Chondrocyte (in vitro differentiated cells): ENCODE measurements at regions not wholly inside any gene's neighbourhood (a gene's known extent, or its start where the extent isn't known, plus 50 kb on each side); places are given as distances from the start of the nearest gene placed in this dataset.
A peak's percentile ranks its signal among the peaks of the same experiment; 100 is the strongest.
"Not testable (repeated sequence)": the region's sequence is repeated elsewhere in the genome, so short reads cannot be mapped to it uniquely, and the experiment has no call there.

Source experiments
- DNase-seq: peaks from one replicate; pipeline ENCODE4 v3.0.0; 2021; ENCODE audit warnings: mixed read lengths, low spot score
- H3K27ac Mint-ChIP-seq: one replicate; pipeline ENCODE4 v1.8.0; 2021; ENCODE audit warnings: mild to moderate bottlenecking, moderate library complexity, mixed read lengths; ENCODE audit not compliant: unreplicated experiment
- H3K27me3 Mint-ChIP-seq: 2 replicates; pipeline ENCODE4 v1.8.0; 2021; ENCODE audit warnings: low read depth, mixed read lengths
- H3K36me3 Mint-ChIP-seq: 2 replicates; pipeline ENCODE4 v1.8.0; 2021; ENCODE audit warnings: low read depth, mixed read lengths
- H3K4me1 Mint-ChIP-seq: 2 replicates; pipeline ENCODE4 v1.8.0; 2021; ENCODE audit warnings: low read depth, mild to moderate bottlenecking, mixed read lengths
- H3K4me3 Mint-ChIP-seq: one replicate; pipeline ENCODE4 v1.8.0; 2021; ENCODE audit warnings: mild to moderate bottlenecking, moderate library complexity, mixed read lengths; ENCODE audit not compliant: unreplicated experiment
- H3K9me3 Mint-ChIP-seq: 2 replicates; pipeline ENCODE4 v1.8.0; 2021; ENCODE audit warnings: low read depth, mixed read lengths
- CTCF ChIP-seq: fragments of 200-600 bp; sonication (generic); IDR thresholded peaks from 2 replicates; pipeline ENCODE4 v1.5.0; 2021; ENCODE audit warnings: antibody characterized with exemption, mild to moderate bottlenecking, moderate library complexity

- no peak for DNase-seq
- H3K36me3 Mint-ChIP-seq = no peaks in the 10 kb centered on the region
- no peaks in the 10 kb centered on the region for H3K9me3 Mint-ChIP-seq
- no peak overlapping the region for H3K27ac Mint-ChIP-seq
- no peaks in the 10 kb centered on the region for H3K4me1 Mint-ChIP-seq
- no peak for TF ChIP-seq CTCF
- peaks cover 18% of the 10 kb centered on the region for H3K27me3 Mint-ChIP-seq
- no peak overlapping the region for H3K4me3 Mint-ChIP-seq
Measured at GRCh38 chr11:82527081-82527584, 206.5 kb downstream of the FAM181B start.

GRCh38 chr11:82523141-82523540 lies 210.5 kb downstream of the FAM181B start:
- H3K9me3 Mint-ChIP-seq = peaks cover 6% of the 10 kb centered on the region
- no peak for DNase-seq
- TF ChIP-seq CTCF = no peak
- no peak overlapping the region for H3K4me3 Mint-ChIP-seq
- H3K36me3 Mint-ChIP-seq = no peaks in the 10 kb centered on the region
- H3K4me1 Mint-ChIP-seq = no peaks in the 10 kb centered on the region
- peaks cover 13% of the 10 kb centered on the region for H3K27me3 Mint-ChIP-seq
- H3K27ac Mint-ChIP-seq = no peak overlapping the region

- no peak for TF ChIP-seq CTCF
- no peaks in the 10 kb centered on the region for H3K4me1 Mint-ChIP-seq
- DNase-seq = no peak
- no peaks in the 10 kb centered on the region for H3K36me3 Mint-ChIP-seq
- peaks cover 8% of the 10 kb centered on the region for H3K9me3 Mint-ChIP-seq
- peaks cover 8% of the 10 kb centered on the region for H3K27me3 Mint-ChIP-seq
- no peak overlapping the region for H3K27ac Mint-ChIP-seq
- H3K4me3 Mint-ChIP-seq = no peak overlapping the region
Measured at GRCh38 chr11:82521427-82521826, 212.2 kb downstream of the FAM181B start.

GRCh38 chr11:82507288-82507687 lies 226.4 kb downstream of the FAM181B start:
- no peak for TF ChIP-seq CTCF
- Mint-ChIP-seq H3K36me3 (no peaks in the 10 kb centered on the region), H3K4me1 (no peaks in the 10 kb centered on the region), H3K27ac (no peak overlapping the region), H3K27me3 (peaks cover 21% of the 10 kb centered on the region), H3K4me3 (no peak overlapping the region), H3K9me3 (no peaks in the 10 kb centered on the region)
- no peak for DNase-seq

- no peak overlapping the region for H3K27ac Mint-ChIP-seq
- no peaks in the 10 kb centered on the region for H3K4me1 Mint-ChIP-seq
- H3K9me3 Mint-ChIP-seq = no peaks in the 10 kb centered on the region
- no peak for DNase-seq
- no peak for TF ChIP-seq CTCF
- no peaks in the 10 kb centered on the region for H3K36me3 Mint-ChIP-seq
- no peak overlapping the region for H3K4me3 Mint-ChIP-seq
- peaks cover 15% of the 10 kb centered on the region for H3K27me3 Mint-ChIP-seq
Measured at GRCh38 chr11:82505379-82505778, 228.3 kb downstream of the FAM181B start.

GRCh38 chr11:82501174-82501573 lies 232.5 kb downstream of the FAM181B start:
- DNase-seq = peak; percentile 70
- H3K36me3 Mint-ChIP-seq, H3K9me3 Mint-ChIP-seq, H3K27me3 Mint-ChIP-seq, H3K4me3 Mint-ChIP-seq, H3K4me1 Mint-ChIP-seq, H3K27ac Mint-ChIP-seq: not testable (repeated sequence)
